CD4-positive, alpha-beta T cell treated with Interleukin-21 for 1 hour (primary cell): ENCODE measurements at regions not wholly inside any gene's neighbourhood (a gene's known extent, or its start where the extent isn't known, plus 50 kb on each side); places are given as distances from the start of the nearest gene placed in this dataset.
A peak's percentile ranks its signal among the peaks of the same experiment; 100 is the strongest.
"Not testable (repeated sequence)": the region's sequence is repeated elsewhere in the genome, so short reads cannot be mapped to it uniquely, and the experiment has no call there.

Source experiments
- DNase-seq: peaks from one replicate; pipeline ENCODE4 v3.0.0-alpha.2; 2020

DNA sequence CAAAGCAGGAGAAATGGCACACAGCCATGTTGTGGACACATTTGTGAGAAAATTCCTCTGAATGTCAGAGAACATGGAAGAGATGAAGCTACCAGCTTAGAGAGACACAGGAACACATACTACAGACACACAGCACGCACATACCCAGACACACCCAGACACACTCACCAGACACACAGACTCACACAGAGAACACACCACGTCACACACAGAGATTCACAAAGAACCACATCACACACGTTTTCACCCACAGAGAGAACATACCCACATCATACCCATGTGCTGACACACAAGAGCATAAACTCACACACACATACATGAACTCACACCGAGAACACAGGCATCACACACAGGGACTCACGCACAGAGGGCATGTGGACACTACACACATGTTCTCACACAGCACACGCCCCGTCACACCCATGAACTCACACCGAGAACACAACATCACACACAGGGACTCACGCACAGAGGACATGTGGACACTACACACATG is 124.9 kb downstream of the METRNL start:
- no peak for DNase-seq

- DNase-seq = not testable (repeated sequence)
Observed at GRCh38 chr17:83204736-83205386, 125.5 kb downstream of the METRNL start.

DNA sequence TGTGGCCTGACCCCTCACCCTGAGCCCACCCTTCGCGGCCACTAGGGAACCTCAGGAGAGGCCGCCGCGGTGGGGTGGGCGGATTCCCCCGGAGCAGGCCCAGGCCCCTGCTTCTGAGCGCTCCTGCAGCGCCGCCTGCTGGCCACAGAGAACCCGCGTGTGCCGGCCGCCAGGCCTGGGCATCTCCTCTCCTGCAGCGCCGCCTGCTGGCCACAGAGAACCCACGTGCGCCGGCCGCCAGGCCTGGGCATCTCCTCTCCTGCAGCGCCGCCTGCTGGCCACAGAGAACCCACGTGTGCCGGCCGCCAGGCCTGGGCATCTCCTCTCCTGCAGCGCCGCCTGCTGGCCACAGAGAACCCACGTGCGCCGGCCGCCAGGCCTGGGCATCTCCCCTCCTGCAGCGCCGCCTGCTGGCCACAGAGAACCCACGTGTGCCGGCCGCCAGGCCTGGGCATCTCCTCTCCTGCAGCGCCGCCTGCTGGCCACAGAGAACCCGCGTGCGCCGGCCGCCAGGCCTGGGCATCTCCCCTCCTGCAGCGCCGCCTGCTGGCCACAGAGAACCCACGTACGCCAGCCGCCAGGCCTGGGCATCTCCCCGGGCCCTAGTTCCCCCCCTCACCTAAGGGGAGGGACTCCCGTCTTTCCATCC is 126.1 kb downstream of the METRNL start:
- DNase-seq = peak; percentile 78

GRCh38 chr17:83206036-83206394 is 126.6 kb downstream of the METRNL start:
- DNase-seq = not testable (repeated sequence)

DNA sequence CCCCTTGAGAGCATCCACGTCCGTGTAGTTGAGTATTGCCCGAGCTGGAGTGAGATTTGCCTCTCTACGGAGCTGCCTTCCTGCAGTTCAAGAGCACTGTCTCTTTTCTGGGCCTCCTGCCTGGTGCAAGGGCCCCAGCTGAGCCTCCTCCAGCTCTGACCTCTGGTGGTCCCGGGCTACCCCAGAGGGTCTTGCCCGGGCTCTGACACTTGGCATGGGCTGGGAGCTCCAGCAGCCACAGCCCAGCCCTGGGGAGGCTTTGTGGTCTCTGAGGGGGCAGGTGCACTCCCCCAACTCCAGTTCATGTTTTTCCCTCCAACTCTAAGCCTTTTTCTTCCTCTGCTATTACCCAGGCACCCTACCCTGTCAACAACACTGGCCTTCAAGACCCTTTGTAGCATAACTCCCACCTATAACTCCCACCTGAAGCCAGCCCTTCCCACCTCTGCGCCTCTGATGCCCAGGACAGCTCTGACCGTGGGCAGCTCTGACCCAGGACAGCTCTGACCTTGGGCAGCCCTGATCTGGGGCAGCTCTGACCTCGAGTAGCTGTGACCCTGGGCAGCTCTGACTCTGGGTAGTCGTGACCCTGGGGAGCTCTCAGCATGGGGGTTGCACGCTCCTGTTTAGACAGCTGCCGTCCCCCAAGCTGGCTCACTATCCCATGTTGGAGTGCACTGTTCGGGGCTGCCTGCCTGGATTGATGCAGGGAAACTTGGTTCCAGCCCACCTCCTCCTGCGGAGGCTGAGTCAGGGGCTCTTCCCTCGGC is 127.6 kb downstream of the METRNL start:
- DNase-seq = not testable (repeated sequence)

DNA sequence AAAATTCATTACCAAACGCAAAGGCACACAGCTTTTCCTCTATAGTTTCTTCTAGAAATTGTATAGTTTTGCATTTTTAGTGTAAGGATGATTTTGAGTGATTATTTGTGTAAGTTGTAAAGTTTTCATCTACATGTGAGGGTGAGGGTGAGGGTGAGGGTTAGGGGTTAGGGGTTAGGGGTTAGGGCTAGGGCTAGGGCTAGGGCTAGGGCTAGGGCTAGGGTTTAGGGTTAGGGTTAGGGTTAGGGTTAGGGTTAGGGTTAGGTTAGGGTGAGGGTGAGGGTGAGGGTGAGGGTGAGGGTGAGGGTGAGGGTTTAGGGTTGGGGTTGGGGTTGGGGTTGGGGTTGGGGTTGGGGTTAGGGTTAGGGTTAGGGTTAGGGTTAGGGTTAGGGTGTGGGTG is 167.6 kb downstream of the METRNL start:
- peak; percentile 21 for DNase-seq
